SK-N-MC (cell line): ENCODE measurements at regions not wholly inside any gene's neighbourhood (a gene's known extent, or its start where the extent isn't known, plus 50 kb on each side); places are given as distances from the start of the nearest gene placed in this dataset.
"Not testable (repeated sequence)": the region's sequence is repeated elsewhere in the genome, so short reads cannot be mapped to it uniquely, and the experiment has no call there.

ENCODE experiments used
- DNase-seq: peaks from one replicate; pipeline ENCODE4 v3.0.0-alpha.2; 2011; ENCODE audit warnings: low read depth, low spot score
- H3K27ac ChIP-seq: fragments of 200-600 bp; sonication (generic); 2 replicates; pipeline ENCODE4 v1.5.1; 2016; ENCODE audit warnings: mixed run types
- H3K36me3 ChIP-seq: fragments of 200-600 bp; sonication (generic); 2 replicates; pipeline ENCODE4 v1.6.1; 2017; ENCODE audit warnings: antibody characterized with exemption, low read length, mixed read lengths; ENCODE audit not compliant: insufficient read depth
- H3K4me3 ChIP-seq: fragments of 200-600 bp; sonication (generic); 2 replicates; pipeline ENCODE4 v1.5.1; 2016
- H3K9ac ChIP-seq: fragments of 200-600 bp; sonication (generic); 2 replicates; pipeline ENCODE4 v1.8.0; 2017; ENCODE audit warnings: mixed run types, mixed read lengths; ENCODE audit not compliant: insufficient read length
- H3K9me3 ChIP-seq: fragments of 200-600 bp; sonication (generic); 2 replicates; pipeline ENCODE4 v1.6.1; 2017; ENCODE audit warnings: low read depth, mild to moderate bottlenecking, antibody characterized with exemption, low read length, moderate library complexity, mixed read lengths
- EZH2 ChIP-seq: fragments of 200-600 bp; sonication (generic); IDR thresholded peaks from one replicate; pipeline ENCODE4 v1.6.1; 2017; ENCODE audit warnings: antibody characterized with exemption
- FOXP2 ChIP-seq: optimal IDR thresholded peaks from 2 replicates; pipeline ENCODE3; 2011; ENCODE audit warnings: mild to moderate bottlenecking, moderate library complexity; ENCODE audit not compliant: insufficient read depth; ENCODE audit errors: extremely low read length, control extremely low read depth
- POLR2AphosphoS5 ChIP-seq: IDR thresholded peaks from 2 replicates; pipeline ENCODE4 v1.6.1; 2012; ENCODE audit warnings: mild to moderate bottlenecking, low read depth, low read length, borderline replicate concordance

- DNase-seq: no peak
- Histone ChIP-seq H3K9me3 (no peaks in the 10 kb centered on the region), H3K4me3 (no peak overlapping the region), H3K27ac (no peak overlapping the region), H3K9ac (no peak overlapping the region), H3K36me3 (no peaks in the 10 kb centered on the region)
- TF ChIP-seq EZH2 (no peak), FOXP2 (no peak), POLR2AphosphoS5 (no peak)
Observed at GRCh38 chr5:44546286-44546685, 157.1 kb upstream of the FGF10 start.

DNA sequence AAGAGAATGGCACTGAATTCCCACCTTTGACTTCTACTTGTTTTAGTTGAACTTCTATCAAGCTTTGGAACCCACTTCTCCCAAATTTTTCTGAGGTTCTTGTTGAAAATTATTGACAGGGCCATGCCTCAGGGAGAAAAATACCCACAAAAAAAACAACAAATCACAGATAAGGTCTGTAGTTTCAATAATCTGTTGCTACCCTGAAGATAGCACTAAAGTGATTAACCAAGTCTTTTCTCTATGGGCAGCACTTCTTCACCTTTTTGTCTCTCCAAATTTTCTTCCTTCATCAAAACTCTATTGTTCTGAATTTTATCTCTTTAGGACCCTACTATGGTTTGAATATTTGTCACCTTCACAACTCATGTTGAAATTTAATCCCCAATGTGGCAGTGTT, 154.3 kb upstream of the FGF10 start:
- no peak overlapping the region for H3K4me3 ChIP-seq
- no peaks in the 10 kb centered on the region for H3K9me3 ChIP-seq
- no peak overlapping the region for H3K27ac ChIP-seq
- no peak overlapping the region for H3K9ac ChIP-seq
- H3K36me3 ChIP-seq: no peaks in the 10 kb centered on the region
- DNase-seq: no peak
- TF ChIP-seq EZH2 (no peak), FOXP2 (no peak), POLR2AphosphoS5 (no peak)

GRCh38 chr5:44542470-44542869, 153.2 kb upstream of the FGF10 start:
- no peaks in the 10 kb centered on the region for H3K9me3 ChIP-seq
- H3K36me3 ChIP-seq: no peaks in the 10 kb centered on the region
- no peak overlapping the region for H3K9ac ChIP-seq
- TF ChIP-seq EZH2: no peak
- no peak for TF ChIP-seq FOXP2
- TF ChIP-seq POLR2AphosphoS5: no peak
- H3K27ac ChIP-seq: no peak overlapping the region
- DNase-seq: no peak
- no peak overlapping the region for H3K4me3 ChIP-seq

DNA sequence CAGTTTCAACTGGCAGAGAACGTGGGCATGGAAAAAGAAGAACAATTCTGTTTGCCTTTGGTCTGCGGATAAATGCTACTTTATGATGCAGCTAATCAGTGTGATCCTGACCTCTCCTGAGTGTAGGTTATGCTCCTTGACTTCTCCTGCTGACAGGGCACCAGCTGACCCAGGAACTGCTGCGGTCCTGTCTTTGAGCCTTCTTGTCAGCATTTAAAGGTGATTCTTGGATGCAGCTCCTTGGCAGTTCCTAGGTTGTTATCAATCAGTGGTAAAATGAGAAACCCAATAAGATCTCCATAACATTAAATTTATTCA, 150.3 kb upstream of the FGF10 start:
- DNase-seq: no peak
- Histone ChIP-seq H3K36me3 (no peaks in the 10 kb centered on the region), H3K4me3 (no peak overlapping the region), H3K9ac (no peak overlapping the region), H3K9me3 (no peaks in the 10 kb centered on the region), H3K27ac (no peak overlapping the region)
- no peak for TF ChIP-seq EZH2
- no peak for TF ChIP-seq FOXP2
- TF ChIP-seq POLR2AphosphoS5: no peak

DNA sequence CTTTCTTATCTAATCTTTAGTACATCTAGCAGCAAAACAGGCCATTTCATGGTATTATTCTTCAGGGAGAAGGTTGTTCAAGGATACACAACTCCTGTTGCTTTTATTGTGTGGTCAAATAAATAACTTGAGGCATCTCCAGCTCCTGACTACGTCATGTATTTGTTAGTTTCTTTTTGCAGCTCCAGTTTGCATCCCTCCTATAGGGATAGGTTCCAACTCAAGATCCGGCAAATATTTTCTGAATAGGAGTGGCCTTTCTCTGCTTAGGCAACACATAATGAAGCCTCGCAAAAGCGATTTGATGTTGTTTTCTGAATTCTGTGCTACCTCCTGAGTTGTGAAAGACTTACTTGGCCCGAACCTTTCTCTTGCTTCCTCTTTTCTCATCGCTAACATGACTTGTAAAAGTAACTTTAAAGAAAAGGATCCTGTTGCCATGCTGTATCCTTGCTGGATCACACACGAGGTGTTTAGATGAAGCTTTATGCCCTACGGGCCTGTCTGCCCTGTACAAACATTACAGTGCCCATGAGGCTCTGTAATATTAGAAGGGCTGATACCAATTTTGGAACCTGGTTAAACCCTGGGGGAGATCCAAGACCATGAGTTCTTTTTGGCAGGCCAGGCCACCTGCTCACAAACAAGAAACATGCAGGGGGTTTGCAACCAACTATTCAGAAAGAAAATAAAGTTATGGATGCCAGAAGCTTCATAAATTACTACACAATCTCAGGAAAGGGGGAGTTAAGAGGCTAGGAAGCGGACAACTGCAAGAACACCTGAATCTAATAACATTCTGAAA, 149.8 kb upstream of the FGF10 start:
- no peaks in the 10 kb centered on the region for H3K9me3 ChIP-seq
- no peak for DNase-seq
- no peak overlapping the region for H3K27ac ChIP-seq
- no peak overlapping the region for H3K9ac ChIP-seq
- TF ChIP-seq FOXP2 (no peak), POLR2AphosphoS5 (no peak), EZH2 (no peak)
- H3K4me3 ChIP-seq: no peak overlapping the region
- H3K36me3 ChIP-seq: no peaks in the 10 kb centered on the region

DNA sequence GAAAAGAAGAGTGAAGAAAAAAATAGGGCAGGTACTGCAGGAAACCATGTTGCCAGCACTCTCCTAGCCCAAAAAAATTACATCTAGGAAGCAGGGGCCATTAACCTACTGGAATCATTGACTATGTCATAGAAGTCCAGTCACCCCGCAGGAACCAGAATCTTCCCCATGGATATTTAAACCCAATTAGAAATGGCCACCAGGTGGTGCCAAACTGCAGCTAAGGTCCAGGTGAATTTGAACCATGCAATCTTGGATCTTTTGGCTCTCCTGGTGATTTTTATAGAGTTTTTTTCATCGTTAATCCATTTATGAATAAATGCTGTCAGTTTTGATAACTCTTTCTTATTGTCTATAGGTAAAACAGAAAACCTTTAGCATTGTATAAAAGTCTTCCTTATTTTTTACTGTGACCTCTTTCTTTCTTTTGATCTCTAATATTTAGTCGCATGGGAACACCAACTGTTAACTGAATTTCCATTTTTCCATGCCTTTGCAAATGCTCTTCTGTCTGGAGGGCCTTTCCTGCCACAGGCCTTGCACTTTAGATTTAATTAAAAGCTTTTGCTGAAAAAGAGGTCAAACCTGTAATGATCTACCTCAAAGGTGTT, 147.5 kb upstream of the FGF10 start:
- no peaks in the 10 kb centered on the region for H3K36me3 ChIP-seq
- no peaks in the 10 kb centered on the region for H3K9me3 ChIP-seq
- H3K9ac ChIP-seq: no peak overlapping the region
- TF ChIP-seq FOXP2 (no peak), EZH2 (no peak), POLR2AphosphoS5 (no peak)
- no peak for DNase-seq
- H3K27ac ChIP-seq: no peak overlapping the region
- H3K4me3 ChIP-seq: no peak overlapping the region

DNA sequence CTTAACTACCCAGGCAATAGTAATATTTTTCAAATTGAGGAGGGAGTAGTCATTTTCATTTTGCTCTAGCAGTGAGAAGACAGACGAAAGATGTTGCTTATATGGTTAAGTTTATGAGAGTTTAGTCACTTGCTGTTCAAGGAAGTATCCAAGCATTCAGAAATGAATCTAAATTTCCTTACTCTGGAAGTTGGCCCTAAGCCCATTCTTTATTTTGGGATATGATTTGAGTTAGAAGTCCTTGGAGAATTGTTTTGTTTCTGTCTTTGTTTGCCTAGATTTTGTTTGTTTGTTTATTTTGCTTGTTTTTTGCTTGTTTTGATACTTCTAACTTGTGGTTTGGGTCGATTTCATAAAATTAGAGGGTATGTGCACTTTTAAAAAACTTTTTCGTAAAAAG, 146.4 kb upstream of the FGF10 start:
- Histone ChIP-seq H3K9ac (no peak overlapping the region), H3K27ac (no peak overlapping the region), H3K36me3 (no peaks in the 10 kb centered on the region), H3K9me3 (no peaks in the 10 kb centered on the region), H3K4me3 (no peak overlapping the region)
- TF ChIP-seq POLR2AphosphoS5 (no peak), EZH2 (no peak), FOXP2 (no peak)
- no peak for DNase-seq

- Histone ChIP-seq H3K9me3 (no peaks in the 10 kb centered on the region), H3K36me3 (no peaks in the 10 kb centered on the region), H3K9ac (no peak overlapping the region), H3K27ac (no peak overlapping the region), H3K4me3 (no peak overlapping the region)
- DNase-seq: no peak
- no peak for TF ChIP-seq FOXP2
- no peak for TF ChIP-seq POLR2AphosphoS5
- no peak for TF ChIP-seq EZH2
Observed at GRCh38 chr5:44532981-44533380, 143.8 kb upstream of the FGF10 start.

- H3K36me3 ChIP-seq, H3K4me3 ChIP-seq, DNase-seq, H3K9ac ChIP-seq, H3K27ac ChIP-seq, H3K9me3 ChIP-seq: not testable (repeated sequence)
Observed at GRCh38 chr5:44531756-44532155, 142.5 kb upstream of the FGF10 start.

- not testable (repeated sequence) for DNase-seq, H3K36me3 ChIP-seq, H3K9ac ChIP-seq, H3K9me3 ChIP-seq, H3K27ac ChIP-seq, H3K4me3 ChIP-seq
Observed at GRCh38 chr5:44530783-44531182, 141.6 kb upstream of the FGF10 start.
